RKO (cell line): ENCODE measurements at regions not wholly inside any gene's neighbourhood (a gene's known extent, or its start where the extent isn't known, plus 50 kb on each side); places are given as distances from the start of the nearest gene placed in this dataset.
A peak's percentile ranks its signal among the peaks of the same experiment; 100 is the strongest.

Experiments used
- DNase-seq: peaks from one replicate; pipeline ENCODE4 v3.0.0-alpha.2; 2016; ENCODE audit warnings: low spot score

DNA sequence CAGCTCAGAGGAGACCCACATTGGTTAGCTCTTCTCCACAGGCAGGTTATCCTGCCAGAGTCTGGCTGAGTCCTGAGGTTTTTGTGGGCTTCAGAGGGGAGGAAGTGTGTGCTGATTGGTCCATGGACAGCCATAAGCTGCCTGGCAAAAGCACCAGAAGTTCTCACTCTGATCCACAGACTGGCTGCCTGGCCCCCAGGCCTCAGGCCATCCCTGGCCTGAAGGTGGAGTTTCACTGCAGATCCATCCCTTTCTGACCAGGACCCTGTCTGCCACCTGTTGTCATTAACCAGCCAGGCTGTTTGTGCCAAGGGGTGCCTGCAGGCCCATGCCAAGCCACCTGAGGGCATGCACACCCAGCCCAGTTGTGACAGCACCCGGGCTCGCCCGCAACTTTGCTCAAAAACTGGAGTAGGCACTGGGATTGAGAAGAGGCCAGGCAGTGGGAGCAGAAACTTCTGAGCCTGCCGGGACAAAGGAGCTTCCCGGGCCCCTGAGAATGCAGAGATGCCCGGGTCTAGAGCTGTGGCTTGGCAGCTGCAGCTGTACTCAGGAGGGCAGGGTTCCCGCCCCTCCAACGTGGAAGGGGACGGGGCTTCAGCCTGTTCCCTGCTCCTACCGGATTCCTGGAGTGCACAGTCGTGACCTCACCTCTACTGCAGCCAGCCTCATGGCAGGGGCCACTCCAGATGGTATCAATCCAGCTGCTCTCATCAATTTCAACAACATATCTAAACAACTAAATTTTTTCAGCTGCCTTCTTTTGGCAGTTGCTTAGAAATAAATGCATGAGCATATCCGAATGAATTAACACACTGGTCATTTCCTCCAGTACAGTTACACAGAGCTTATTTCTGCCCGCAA is 1277.3 kb downstream of the SLC16A7 start:
- no peak for DNase-seq

DNA sequence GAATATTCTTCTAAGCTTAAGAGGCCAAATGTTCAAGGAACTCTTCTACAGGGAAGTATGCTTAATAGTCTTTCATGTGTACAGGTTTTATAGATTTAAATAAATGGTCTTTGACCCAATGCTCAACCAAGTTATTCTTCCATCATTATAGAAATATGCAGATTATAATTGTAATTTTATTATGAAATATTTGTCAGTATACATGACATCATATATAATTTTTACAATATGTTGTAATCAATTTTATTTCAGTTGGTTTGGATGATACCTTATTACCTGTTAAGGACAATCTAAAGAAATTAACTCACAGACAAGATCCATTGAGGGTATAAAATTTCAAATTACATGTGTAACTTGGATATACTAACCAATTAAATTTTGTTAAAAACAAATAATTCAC is 1278.3 kb downstream of the SLC16A7 start:
- no peak for DNase-seq

- no peak for DNase-seq
Measured at GRCh38 chr12:60920841-60921495, 1325.1 kb downstream of the SLC16A7 start.

- DNase-seq: no peak
Measured at GRCh38 chr12:60921541-60921940, 1325.7 kb downstream of the SLC16A7 start.

GRCh38 chr12:60926256-60926655 is 1330.4 kb downstream of the SLC16A7 start:
- no peak for DNase-seq

DNA sequence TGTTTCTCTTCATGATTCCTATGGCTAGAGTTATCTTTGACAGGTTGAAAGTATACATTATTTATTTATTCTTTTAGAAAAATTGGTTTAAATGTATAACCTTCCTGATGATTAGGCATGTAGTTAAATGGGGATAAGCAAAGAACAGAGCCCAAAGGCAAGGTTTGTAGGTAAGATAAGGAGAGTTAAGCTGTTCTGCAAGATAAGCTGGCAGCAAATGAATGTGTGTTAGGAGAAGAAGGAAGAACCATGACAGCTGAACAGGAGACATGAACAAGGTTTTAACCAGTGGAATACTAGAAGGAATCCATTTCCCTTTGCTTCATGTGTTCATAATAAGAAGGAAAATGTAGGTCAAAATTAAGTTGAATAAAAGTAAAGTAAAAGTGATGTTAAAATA is 1330.1 kb upstream of the USP15 start:
- DNase-seq: no peak

- no peak for DNase-seq
Measured at GRCh38 chr12:60935981-60936761, 1324.0 kb upstream of the USP15 start.

DNA sequence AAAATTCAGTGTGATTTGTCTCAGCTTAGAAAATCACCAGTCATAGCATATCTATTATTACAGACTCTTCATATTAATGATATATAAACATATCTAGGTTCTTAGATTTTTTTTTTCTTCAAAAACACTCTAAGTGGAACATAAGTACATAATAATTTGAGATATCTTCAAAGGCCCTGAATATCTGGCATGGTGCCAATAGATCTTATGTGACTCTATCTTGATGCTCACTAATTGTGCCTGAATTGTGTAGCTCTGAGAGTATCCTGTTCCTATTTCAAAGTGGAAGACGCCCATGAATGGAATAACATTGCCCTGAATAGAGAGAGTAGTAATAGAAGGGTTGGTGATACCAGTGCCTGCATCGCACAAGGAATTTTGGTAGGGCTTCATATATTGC is 1312.7 kb upstream of the USP15 start:
- DNase-seq: no peak

DNA sequence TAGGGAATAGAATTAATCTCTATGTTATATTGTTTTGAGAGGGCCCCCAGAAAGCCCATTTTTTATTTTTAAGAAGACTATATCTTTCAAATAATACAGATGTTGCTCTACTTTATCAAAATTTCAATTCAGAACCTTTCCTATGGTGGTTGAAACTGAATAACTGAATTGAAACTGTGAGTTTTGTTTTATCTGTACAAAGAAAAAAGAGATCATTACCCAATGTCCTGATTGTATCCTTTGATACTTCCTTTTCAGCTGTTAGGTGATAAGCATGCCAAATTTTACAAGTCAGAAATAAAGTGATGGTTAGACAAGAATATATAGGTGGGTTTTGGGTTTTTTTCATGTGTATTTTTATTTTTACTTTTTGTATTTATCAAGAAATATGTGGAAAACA is 1293.1 kb upstream of the USP15 start:
- no peak for DNase-seq

DNA sequence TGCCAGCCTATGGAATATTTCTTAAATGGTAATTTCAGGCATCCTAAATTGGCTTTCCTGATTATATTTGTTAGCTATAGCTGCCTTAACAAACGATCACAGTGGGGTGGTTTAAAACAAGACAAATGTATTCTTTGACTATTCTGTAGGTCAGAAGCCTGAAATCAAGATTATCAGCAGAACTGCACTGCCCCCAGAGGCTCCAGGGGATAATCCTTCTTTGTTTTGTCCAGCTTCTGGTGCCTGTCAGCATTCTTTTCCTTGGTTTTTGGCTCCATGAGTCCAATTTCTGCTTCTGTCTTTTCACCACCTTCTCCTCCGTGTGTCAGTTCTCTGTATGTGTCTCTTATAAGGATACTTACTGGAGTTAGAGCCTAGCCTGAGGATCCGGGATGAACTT is 1282.2 kb upstream of the USP15 start:
- DNase-seq: peak; percentile 53

DNA sequence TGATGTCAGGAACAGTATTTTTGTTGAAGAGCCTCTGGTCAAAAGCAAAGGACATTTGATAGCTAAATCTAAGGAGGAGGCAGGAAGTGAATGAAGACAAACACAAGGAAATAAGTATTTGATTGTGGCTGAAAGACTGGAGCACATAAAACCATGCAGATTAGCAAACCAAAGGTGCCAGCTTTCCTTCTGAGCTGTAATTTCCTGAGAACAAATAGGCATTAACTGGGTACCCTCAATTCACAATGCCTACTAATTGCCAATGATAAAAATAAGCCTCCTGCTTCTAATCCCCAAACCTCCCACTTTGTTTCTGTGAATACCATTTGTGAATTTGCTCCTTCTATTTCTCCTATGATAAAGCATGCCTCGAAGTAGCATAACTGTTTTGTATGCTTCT is 1279.6 kb upstream of the USP15 start:
- no peak for DNase-seq

DNA sequence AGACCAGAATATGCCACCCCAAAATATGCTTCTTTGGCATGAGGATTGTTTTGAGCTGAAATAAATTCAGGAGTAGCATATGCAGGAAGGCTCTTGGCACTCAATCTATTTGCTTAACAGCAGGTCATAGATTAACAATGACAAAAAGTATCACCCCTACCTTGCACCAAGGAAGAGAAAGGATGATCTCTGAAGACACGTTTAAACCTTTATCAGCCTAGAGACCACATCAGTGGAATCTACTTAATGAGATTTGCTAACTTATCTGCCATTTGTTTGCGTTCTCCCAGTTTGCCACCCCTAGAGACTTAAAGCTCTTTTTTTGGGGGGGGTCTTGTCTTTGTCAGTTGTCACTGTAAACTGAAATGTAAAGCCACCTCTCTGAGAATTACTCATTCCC is 1278.7 kb upstream of the USP15 start:
- no peak for DNase-seq

DNA sequence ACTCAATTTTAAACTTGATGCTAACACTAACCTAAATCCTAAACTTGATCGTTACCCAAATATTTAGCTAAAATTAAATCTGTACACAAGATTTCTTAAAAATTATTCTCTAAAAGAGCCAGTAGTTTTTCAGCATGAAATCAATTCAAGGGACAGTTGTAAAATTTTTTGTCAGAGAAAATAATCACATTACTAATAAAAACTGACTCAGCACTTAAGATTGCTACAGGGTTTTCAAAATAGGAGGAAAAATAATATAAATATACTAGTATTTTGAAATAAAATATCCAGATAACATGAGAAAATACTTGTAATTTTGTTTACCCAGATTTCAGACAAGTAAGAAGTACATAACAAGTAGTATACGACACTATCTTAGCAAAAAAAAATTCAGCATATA is 1268.1 kb upstream of the USP15 start:
- no peak for DNase-seq

DNA sequence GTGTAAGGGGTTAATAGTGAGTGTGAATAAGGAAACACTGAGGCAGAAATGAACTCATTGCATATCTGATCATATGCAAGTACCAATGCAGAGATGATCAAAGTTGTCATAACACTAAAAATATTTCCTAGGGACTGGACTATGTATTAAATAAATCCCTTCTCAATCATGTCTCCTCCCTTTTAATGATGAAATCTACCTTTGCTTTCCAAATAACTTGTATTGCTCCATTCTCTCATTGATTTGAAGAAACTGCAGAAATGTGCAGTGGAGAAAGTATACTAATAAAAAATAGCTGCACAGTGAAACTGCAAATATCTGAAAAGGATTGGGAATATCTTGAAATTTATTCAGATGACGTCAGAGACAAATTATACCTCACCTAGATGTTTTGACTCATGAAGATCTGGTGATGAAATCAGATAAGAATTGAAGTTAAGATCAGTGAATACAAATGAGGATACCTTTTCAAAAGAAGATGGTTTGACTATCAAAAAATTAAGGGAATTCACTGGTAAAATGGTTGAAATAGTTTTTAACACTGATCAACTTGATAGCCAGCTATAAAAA is 1264.9 kb upstream of the USP15 start:
- no peak for DNase-seq

- DNase-seq: no peak
Measured at GRCh38 chr12:60997869-60998378, 1262.3 kb upstream of the USP15 start.

DNA sequence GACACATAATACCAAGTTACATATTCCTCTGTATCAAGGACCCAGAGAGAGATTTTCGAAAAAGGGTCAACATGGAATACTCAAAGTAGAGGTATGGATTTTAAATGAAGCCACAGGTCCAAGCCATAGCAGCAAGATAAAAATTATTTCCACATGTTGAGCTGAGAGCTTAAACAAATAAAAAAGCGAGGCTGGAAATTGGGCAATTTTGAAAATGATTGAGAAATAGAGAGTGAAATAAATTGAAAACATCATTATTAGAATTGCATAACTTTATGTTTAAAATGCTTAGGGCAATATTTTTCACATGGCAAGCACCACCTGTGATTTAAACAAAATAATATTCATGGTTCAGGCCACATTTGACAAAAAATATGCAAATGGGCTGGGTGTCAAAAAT is 1251.0 kb upstream of the USP15 start:
- no peak for DNase-seq

DNA sequence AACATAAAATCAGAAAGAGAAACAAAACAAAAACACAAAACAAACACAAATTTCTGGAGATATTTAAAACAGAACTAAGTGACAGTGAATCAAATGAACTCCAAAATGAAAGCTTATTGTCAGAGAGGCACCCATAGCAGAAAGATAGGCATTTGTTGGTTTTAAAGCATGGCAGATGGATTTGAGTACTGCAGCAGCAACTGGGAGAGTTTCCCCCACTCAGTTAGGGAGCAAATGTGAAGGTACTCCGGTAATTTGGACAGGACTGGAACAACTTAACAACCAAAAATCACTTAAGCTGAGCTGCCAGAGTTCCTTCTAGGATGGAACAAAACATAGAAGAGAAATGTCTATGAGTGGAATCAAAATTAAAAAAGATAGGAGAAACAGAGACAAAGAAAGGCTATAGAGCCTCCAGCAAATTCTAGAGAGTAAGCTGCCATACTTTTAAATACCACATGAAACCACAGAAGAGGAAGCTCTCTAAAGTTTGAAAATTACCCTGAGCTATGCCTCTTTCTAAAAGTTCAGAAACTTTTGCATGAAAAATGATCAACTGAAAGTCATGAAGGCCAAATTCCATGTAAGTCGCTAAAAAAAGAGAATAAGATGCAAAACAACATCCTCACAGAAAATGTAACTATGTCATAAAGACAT is 1248.3 kb upstream of the USP15 start:
- DNase-seq: no peak

GRCh38 chr12:61018571-61018970 is 1241.6 kb upstream of the USP15 start:
- no peak for DNase-seq

DNA sequence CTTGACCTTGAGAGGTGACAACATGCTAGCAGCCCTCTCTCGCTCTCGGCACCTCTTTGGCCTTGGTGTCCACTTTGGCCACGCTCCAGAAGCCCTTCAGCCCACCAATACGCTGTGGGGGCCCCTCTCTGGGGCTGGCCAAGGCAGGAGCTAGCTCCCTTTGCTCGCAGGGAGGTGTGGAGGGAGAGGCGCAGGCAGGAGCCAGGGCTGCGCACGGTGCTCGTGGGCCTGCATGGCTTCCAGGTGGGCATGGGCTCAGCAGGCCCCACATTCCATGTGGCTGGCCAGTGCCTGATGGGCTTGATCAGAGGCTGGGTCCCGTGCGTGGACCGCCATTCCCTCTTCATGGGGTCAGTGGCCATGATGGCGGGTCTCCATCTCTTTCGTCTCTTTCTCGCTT is 1237.0 kb upstream of the USP15 start:
- DNase-seq: no peak

DNA sequence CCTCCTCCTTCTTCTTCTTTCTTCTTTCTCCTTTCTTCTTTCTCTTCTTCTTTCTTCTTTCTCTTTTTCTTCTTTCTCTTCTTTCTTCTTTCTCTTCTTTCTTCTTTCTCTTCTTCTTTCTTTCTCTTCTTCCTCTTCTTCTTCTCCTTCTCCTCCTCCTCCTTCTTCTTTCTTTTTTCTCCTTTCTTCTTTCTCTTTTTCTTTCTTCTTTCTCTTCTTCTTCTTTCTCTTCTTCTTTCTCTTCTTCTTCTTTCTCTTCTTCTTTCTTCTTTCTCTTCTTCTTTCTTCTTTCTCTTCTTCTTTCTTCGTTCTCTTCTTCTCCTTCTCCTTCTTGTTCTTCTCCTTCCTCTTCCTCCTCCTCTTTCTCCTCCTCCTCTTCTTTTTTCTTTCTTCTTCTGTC is 1230.7 kb upstream of the USP15 start:
- no peak for DNase-seq

GRCh38 chr12:61037792-61038191 is 1222.4 kb upstream of the USP15 start:
- peak; percentile 28 for DNase-seq

DNA sequence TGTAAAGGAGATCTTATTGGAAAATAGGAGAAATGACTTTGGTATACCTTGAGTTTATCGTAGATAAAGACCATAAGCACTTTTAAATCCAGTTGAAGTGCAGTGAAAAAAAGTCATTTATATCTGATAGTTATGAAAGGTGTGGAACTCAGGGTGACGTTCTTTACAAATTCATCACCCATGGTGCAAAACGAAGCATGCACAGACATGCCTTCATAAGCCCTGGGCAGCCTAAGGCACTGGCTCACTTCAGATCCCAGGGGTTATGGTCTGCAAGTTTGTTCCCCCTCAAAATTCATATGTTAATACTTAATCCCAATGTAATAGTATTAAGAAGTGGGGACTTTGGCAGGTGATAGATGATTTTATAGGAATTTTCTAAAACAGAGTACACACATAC is 1216.4 kb upstream of the USP15 start:
- no peak for DNase-seq
